Activated CD4-positive, alpha-beta memory T cell treated with anti-CD3 and anti-CD28 coated beads for 36 hours (primary cell): ENCODE measurements at regions not wholly inside any gene's neighbourhood (a gene's known extent, or its start where the extent isn't known, plus 50 kb on each side); places are given as distances from the start of the nearest gene placed in this dataset.
A peak's percentile ranks its signal among the peaks of the same experiment; 100 is the strongest.

Experiments
- CTCF ChIA-PET: fragments of 350-600 bp; sonication (Branson Sonifier 250); formaldehyde crosslinking; loops from one replicate; lab custom pipeline; 2021; ENCODE audit warnings: antibody characterized with exemption, inconsistent platforms; lab: Charles Lee
- POLR2A ChIA-PET: fragments of 350-600 bp; sonication (Branson Sonifier 250); formaldehyde crosslinking; loops from one replicate; lab custom pipeline; 2021; ENCODE audit warnings: antibody characterized with exemption; lab: Charles Lee
- DNase-seq: peaks from one replicate; pipeline ENCODE4 v3.0.0-alpha.2; 2020
- H3K27ac Mint-ChIP-seq: one replicate; pipeline ENCODE4 v1.8.0; 2021; ENCODE audit warnings: mixed read lengths
- H3K27me3 Mint-ChIP-seq: one replicate; pipeline ENCODE4 v1.8.0; 2021; ENCODE audit warnings: mixed read lengths
- H3K36me3 Mint-ChIP-seq: one replicate; pipeline ENCODE4 v1.8.0; 2021; ENCODE audit warnings: mixed read lengths
- H3K4me1 Mint-ChIP-seq: one replicate; pipeline ENCODE4 v1.8.0; 2021; ENCODE audit warnings: low read depth, mixed read lengths
- H3K4me3 Mint-ChIP-seq: one replicate; pipeline ENCODE4 v1.8.0; 2021; ENCODE audit warnings: mild to moderate bottlenecking, mixed read lengths
- H3K9me3 Mint-ChIP-seq: one replicate; pipeline ENCODE4 v1.8.0; 2021; ENCODE audit warnings: mixed read lengths
- intact Hi-C: fragments of 100-400 bp; cut with micrococcal nuclease; formaldehyde crosslinking; loops from one replicate; pipeline ENCODE4 v1.15.1; 2023

GRCh38 chr12:80045594-80045993 lies 53.7 kb upstream of the OTOGL start:
- ChIA-PET POLR2A (no interaction called here), CTCF (no interaction called here)
- Mint-ChIP-seq H3K36me3 (no peaks in the 10 kb centered on the region), H3K27ac (no peak overlapping the region), H3K9me3 (no peaks in the 10 kb centered on the region), H3K4me3 (no peak overlapping the region), H3K27me3 (peaks cover under 1% of the 10 kb centered on the region), H3K4me1 (no peaks in the 10 kb centered on the region)
- DNase-seq = no peak
- intact Hi-C loops = no loop called here

- Mint-ChIP-seq H3K4me1 (peaks cover 4% of the 10 kb centered on the region), H3K4me3 (no peak overlapping the region)
- intact Hi-C loops = loop anchor here (1.0 to 5.0 kb wide), 2 partner anchors 116 to 133 kb away; no protein-coding TSS in a partner anchor
Measured at GRCh38 chr12:80044694-80045046, 54.7 kb upstream of the OTOGL start.

GRCh38 chr12:80041692-80042091 lies 57.6 kb upstream of the OTOGL start:
- peaks cover 4% of the 10 kb centered on the region for H3K4me1 Mint-ChIP-seq
- DNase-seq = no peak
- H3K27me3 Mint-ChIP-seq = peaks cover 2% of the 10 kb centered on the region
- no peaks in the 10 kb centered on the region for H3K9me3 Mint-ChIP-seq
- H3K27ac Mint-ChIP-seq = no peak overlapping the region
- intact Hi-C loops = loop anchor here (5.0 kb wide), 1 partner anchor 136 kb away; no protein-coding TSS in a partner anchor
- CTCF ChIA-PET = no interaction called here
- H3K4me3 Mint-ChIP-seq = no peak overlapping the region
- POLR2A ChIA-PET = no interaction called here
- H3K36me3 Mint-ChIP-seq = no peaks in the 10 kb centered on the region

More at GRCh38 chr12:80044694-80045046, 54.7 kb upstream of the OTOGL start:
- DNase-seq = no peak
- Mint-ChIP-seq H3K27ac (no peak overlapping the region), H3K36me3 (no peaks in the 10 kb centered on the region), H3K27me3 (no peaks in the 10 kb centered on the region), H3K9me3 (no peaks in the 10 kb centered on the region)
- CTCF ChIA-PET = no interaction called here
- POLR2A ChIA-PET = no interaction called here

- no peak overlapping the region for H3K27ac Mint-ChIP-seq
- intact Hi-C loops = loop anchor here (5.0 kb wide), 1 partner anchor 136 kb away; no protein-coding TSS in a partner anchor
- peaks cover 4% of the 10 kb centered on the region for H3K4me1 Mint-ChIP-seq
- H3K36me3 Mint-ChIP-seq = no peaks in the 10 kb centered on the region
- no peak overlapping the region for H3K4me3 Mint-ChIP-seq
- H3K9me3 Mint-ChIP-seq = no peaks in the 10 kb centered on the region
- CTCF ChIA-PET = no interaction called here
- POLR2A ChIA-PET = no interaction called here
- DNase-seq = no peak
- peaks cover 2% of the 10 kb centered on the region for H3K27me3 Mint-ChIP-seq
Measured at GRCh38 chr12:80041071-80041470, 58.3 kb upstream of the OTOGL start.

GRCh38 chr12:80040075-80040738 lies 59.1 kb upstream of the OTOGL start:
- Mint-ChIP-seq H3K36me3 (no peaks in the 10 kb centered on the region), H3K9me3 (no peaks in the 10 kb centered on the region), H3K4me3 (no peak overlapping the region), H3K27me3 (peaks cover 2% of the 10 kb centered on the region), H3K4me1 (peaks cover 4% of the 10 kb centered on the region), H3K27ac (no peak overlapping the region)
- DNase-seq = peak; percentile 55
- CTCF ChIA-PET = no interaction called here
- POLR2A ChIA-PET = no interaction called here
- intact Hi-C loops = loop anchor here (5.0 kb wide), 1 partner anchor 137 kb away; no protein-coding TSS in a partner anchor

GRCh38 chr12:80038062-80038560 lies 61.2 kb upstream of the OTOGL start:
- Mint-ChIP-seq H3K27me3 (peaks cover 2% of the 10 kb centered on the region), H3K9me3 (no peaks in the 10 kb centered on the region), H3K4me1 (peaks cover 4% of the 10 kb centered on the region), H3K36me3 (no peaks in the 10 kb centered on the region), H3K27ac (no peak overlapping the region), H3K4me3 (no peak overlapping the region)
- intact Hi-C loops = no loop called here
- POLR2A ChIA-PET = no interaction called here
- DNase-seq = no peak
- CTCF ChIA-PET = no interaction called here

GRCh38 chr12:80033448-80033847 lies 65.9 kb upstream of the OTOGL start:
- Mint-ChIP-seq H3K4me3 (no peak overlapping the region), H3K27me3 (peaks cover 12% of the 10 kb centered on the region), H3K9me3 (no peaks in the 10 kb centered on the region), H3K4me1 (no peaks in the 10 kb centered on the region), H3K36me3 (no peaks in the 10 kb centered on the region), H3K27ac (no peak overlapping the region)
- CTCF ChIA-PET = no interaction called here
- intact Hi-C loops = no loop called here
- POLR2A ChIA-PET = no interaction called here
- DNase-seq = no peak

GRCh38 chr12:80032946-80033345 lies 66.4 kb upstream of the OTOGL start:
- no peak overlapping the region for H3K4me3 Mint-ChIP-seq
- ChIA-PET POLR2A (no interaction called here), CTCF (interaction anchor here (0.6 kb wide), 1 partner anchor 99 kb away, joined by 3 read pairs; no protein-coding TSS in a partner anchor)
- intact Hi-C loops = no loop called here
- H3K4me1 Mint-ChIP-seq = no peaks in the 10 kb centered on the region
- H3K36me3 Mint-ChIP-seq = no peaks in the 10 kb centered on the region
- no peaks in the 10 kb centered on the region for H3K9me3 Mint-ChIP-seq
- H3K27ac Mint-ChIP-seq = no peak overlapping the region
- peaks cover 10% of the 10 kb centered on the region for H3K27me3 Mint-ChIP-seq
- no peak for DNase-seq

- Mint-ChIP-seq H3K27me3 (peaks cover 10% of the 10 kb centered on the region), H3K4me1 (no peaks in the 10 kb centered on the region), H3K4me3 (no peak overlapping the region), H3K36me3 (no peaks in the 10 kb centered on the region), H3K27ac (no peak overlapping the region), H3K9me3 (no peaks in the 10 kb centered on the region)
- ChIA-PET CTCF (no interaction called here), POLR2A (no interaction called here)
- no peak for DNase-seq
- intact Hi-C loops = no loop called here
Measured at GRCh38 chr12:80031229-80031628, 68.1 kb upstream of the OTOGL start.

- POLR2A ChIA-PET = no interaction called here
- Mint-ChIP-seq H3K36me3 (peaks cover 2% of the 10 kb centered on the region), H3K4me3 (no peak overlapping the region), H3K27me3 (peaks cover 8% of the 10 kb centered on the region), H3K27ac (no peak overlapping the region), H3K4me1 (no peaks in the 10 kb centered on the region), H3K9me3 (peaks cover 6% of the 10 kb centered on the region)
- CTCF ChIA-PET = interaction anchor here (0.9 kb wide), 1 partner anchor 28 kb away, joined by 3 read pairs; no protein-coding TSS in a partner anchor
- intact Hi-C loops = no loop called here
- DNase-seq = no peak
Measured at GRCh38 chr12:80025638-80026037, 73.7 kb upstream of the OTOGL start.

GRCh38 chr12:80019691-80020090 lies 79.6 kb upstream of the OTOGL start:
- Mint-ChIP-seq H3K27me3 (peaks cover 3% of the 10 kb centered on the region), H3K4me1 (no peaks in the 10 kb centered on the region), H3K4me3 (no peak overlapping the region), H3K9me3 (no peaks in the 10 kb centered on the region), H3K36me3 (no peaks in the 10 kb centered on the region), H3K27ac (no peak overlapping the region)
- POLR2A ChIA-PET = no interaction called here
- DNase-seq = no peak
- intact Hi-C loops = no loop called here
- CTCF ChIA-PET = no interaction called here

GRCh38 chr12:80018119-80018518 lies 81.2 kb upstream of the OTOGL start:
- CTCF ChIA-PET = no interaction called here
- intact Hi-C loops = no loop called here
- no peaks in the 10 kb centered on the region for H3K4me1 Mint-ChIP-seq
- DNase-seq = no peak
- H3K27me3 Mint-ChIP-seq = peaks cover 3% of the 10 kb centered on the region
- H3K36me3 Mint-ChIP-seq = no peaks in the 10 kb centered on the region
- H3K27ac Mint-ChIP-seq = no peak overlapping the region
- H3K4me3 Mint-ChIP-seq = no peak overlapping the region
- no peaks in the 10 kb centered on the region for H3K9me3 Mint-ChIP-seq
- POLR2A ChIA-PET = no interaction called here
